T follicular helper cell (primary cell): ENCODE measurements at regions not wholly inside any gene's neighbourhood (a gene's known extent, or its start where the extent isn't known, plus 50 kb on each side); places are given as distances from the start of the nearest gene placed in this dataset.

Experiments
- DNase-seq: peaks from one replicate; pipeline ENCODE4 v3.0.0-alpha.2; 2020; ENCODE audit warnings: low read depth

DNA sequence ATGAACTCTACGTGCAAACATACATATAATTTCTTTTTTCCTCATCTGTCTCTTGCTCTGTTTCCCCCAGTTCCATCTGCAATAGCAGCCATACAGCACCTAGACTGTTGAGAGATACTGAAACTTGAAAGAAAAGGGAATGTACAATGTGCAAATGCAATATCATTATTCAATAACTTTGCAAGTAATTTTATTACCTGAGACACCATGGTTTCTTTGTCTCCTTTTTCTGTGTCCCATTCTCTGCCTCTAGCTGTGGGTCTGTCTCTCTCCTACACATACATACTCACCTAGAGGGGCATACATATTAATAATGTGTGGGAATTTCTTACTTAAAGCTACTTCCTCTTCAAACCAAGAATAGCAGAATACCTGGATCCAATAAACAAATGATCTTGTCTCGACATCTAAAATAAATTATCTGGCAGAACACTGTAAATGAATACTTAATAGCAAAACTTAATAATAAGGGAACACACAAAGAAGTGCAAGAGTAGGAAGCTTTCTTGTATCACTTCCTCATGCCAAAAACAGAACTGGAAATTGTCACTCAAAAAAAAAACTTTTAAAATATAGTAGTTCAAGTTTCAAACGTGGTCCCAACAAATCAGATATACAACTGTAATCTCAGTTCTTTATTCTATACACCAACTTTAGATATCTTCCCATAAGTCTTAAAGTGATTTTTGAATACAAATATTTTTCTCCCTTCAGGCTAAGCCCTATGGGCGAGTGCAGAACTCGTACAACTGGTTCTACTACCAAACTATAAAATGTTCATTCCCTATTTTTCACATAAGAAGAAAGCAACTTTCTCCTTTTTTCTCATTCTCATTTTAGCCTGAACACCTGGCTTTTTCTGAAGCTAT, 194.6 kb downstream of the NRIP1 start:
- DNase-seq, result no peak

DNA sequence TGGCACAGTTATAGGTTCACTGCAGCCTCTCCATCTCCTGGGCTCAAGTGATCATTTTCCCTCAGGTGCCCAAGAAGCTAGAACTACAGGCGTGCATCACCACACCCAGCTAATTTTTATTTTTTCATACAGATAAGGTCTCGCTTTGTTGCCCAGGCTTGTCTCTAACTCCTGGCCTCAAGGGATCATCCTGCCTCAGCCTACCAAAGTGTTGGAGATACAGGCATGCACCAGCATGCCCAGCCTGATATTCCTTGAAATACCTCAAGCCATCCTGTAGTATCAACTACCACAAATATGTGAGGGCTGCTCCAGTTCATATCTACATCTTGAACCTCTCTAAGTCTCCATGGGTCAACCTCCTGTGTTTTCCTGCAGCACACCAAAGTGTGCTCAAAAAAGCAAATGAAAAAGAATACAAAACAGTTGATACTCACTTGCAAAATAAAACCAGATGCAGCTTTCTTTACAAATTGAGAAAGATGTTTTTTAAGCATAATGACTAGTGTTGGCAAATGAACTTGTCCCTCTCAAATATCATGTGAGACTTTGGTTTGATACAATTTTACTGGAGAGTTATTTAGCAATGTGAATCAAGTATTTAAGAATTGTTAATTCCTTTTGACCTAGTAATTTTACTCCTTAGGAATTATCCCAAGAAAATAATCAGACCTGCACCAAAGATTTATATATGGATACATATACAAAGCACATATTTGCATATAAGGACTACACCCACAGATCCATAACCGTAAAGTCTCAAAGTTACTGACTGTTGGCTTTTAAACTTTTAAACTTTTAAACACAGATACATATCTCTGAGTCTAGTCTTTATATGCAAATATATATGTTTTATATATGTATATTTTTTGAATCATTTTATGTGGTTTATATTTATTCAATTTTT, 197.7 kb downstream of the NRIP1 start:
- DNase-seq, result no peak

DNA sequence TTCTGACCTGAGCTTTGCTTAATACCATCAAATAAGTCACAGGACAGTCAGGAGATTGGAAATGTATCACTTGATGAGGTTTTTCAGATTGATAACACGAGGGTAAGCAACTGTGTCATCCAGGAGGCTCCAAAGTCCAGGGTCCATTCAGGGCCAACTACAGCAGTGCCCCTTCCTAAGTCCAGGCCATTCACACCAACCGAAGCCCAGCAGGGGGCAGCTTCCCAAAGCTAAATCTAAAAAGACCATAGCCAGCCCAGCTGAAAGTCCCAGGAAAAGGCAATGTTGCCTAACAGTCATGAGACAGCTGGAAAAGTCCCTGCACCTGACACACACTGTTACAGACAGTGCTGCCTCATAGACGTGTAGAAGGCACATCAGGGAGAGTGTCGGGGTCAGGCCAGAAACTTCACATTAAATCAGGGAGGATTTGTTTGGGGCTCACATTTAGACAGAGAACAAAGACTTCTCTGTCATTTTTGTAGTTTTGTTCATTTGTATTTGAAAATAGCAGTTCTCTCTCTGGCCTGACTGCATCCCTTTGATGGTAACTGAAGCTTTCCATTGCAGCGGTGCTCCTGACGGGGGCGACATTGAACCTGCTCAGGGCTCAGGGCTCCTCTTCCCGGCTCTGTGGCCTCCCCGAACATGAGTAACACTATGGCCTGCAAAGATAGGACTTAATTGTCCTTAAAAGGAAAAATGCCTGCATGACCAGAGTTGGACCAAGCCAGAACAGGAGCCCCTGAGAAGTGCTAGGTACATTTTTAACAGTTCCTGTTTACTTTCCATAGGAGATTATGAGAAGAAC, 200.4 kb downstream of the NRIP1 start:
- DNase-seq, result no peak

DNA sequence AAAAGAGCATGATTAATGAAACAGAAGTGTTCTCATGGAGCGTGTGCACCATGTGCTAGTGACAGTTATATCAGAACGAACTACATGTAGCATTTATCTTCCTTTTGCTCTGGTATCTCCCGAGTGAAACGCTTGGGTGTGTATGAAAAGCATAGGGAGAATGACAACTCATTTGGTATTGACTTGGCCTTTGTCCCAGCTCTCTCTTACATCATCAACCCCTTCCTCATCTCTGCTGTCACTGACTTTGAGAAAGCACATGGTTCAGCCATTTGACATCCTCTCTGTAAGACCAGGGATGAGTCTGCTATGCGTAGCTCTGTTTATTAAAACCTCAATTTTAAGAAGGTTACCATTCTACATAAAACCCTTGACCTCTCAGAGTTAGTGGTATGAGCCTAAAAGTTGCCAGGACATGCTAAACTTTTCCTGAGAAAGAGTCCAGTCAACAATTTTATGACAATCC, 201.0 kb downstream of the NRIP1 start:
- DNase-seq, result no peak

DNA sequence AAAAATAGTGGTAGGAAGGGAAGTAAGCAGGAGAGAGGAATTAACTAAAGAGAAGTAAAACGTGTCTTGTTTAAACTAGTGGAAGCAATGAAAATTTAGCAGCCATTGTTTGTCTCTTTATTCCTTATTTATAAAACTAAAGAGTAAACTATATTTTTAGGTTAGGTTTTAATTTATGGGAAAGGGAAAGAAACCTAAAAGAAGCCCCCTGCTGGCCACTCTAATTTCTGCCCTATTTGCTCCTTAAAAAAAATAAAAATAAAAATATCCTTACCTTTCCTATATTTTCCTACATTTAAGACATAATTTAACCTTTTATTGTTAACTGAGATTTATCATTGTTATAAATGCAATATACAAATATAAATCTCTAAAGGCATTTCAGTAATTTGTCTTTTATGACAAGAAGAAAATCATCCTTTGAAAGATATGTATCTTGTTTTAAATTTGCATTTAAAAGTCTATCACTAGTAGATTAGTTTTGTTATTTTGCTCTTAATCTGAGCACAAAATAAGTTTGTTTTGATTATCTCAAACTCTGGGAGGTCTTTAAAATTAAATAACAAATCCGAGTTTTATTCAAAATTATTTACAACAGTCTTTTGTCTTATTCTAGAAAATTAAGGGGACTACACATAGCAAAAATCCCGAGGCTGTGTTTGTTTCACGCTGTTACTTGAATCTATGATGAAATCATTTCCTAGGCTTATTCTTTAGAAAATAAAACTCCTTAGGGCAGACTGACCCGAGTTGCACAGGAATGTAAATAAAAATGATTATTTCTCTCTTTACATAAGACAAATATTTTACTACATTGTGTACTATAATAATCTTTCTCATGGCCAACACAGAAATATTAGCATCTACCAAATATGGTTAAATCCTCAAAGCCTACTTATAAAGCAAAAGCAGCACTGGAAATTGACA, 201.7 kb downstream of the NRIP1 start:
- no peak for DNase-seq

DNA sequence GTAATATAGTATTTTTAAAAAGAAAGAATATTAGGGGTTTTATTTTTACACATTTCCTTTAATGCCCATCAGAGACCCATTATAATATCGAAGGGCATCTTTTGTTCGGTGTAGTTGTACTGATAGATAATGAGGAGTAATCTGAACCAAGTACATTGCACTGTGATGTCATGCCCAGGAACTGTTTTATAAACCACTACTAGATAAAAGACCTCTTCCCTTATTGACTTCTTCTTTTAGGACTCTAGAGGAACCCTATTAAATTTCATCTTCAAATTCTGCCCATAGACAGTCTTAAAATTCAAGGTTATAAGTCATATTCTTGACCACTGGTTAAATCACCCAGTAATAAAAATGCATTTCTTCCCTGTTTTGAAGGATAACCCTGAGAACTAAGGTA, 206.5 kb downstream of the NRIP1 start:
- no peak for DNase-seq

DNA sequence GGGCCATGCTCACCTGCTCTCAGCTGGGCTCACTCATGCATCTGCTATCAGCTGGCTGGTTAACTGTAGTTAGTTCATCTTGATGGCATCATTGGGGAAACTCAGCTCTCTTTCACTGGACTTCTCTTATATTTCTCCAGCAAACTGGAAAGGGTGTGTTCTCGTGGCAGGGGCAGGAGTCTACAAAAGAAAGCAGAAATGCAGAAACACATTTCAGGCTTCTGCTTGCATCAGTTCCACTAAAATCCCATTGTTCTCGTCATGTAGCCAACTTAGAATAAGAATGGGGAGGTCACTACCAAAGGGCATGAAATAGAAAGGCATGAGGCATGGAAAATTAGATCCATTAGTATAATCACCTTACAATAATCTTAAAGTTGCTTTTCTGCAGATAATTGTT, 207.3 kb downstream of the NRIP1 start:
- DNase-seq, result no peak

DNA sequence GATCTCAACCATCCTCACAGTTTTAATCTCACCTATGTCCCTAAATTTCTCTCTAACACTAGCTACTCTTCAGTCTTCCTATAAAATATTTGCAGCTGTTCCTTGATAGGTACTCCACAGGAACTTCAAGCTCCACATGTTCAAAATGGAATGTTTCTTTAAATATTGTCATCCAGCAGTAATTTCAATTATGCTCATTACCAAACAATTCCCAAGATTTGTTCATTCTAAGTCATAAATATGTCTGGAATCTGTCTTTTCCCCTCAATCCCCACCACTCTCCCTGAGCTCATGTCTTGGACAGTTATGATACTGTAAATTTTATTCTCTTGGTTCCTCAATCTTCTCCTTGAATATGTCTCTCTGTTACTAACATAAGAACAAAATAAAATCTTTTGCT, 214.4 kb downstream of the NRIP1 start:
- no peak for DNase-seq

DNA sequence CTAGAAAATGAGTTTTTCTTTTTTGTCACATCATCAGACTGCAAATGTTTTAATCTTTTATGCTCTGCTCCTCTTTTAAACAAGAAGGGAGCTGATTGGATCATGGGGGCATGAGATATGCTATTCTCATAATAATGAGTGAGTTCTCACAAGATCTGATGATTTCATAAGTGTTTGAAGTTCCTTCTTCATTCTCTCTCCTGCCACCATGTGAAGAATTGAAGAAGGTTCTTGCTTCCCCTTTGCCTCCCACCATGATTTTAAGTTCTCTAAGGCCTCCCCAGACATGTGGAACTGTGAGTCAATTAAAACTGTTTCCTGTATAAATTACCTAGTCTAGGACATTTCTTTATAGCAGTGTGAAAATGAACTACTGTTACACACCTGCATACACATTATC, 218.2 kb downstream of the NRIP1 start:
- no peak for DNase-seq

DNA sequence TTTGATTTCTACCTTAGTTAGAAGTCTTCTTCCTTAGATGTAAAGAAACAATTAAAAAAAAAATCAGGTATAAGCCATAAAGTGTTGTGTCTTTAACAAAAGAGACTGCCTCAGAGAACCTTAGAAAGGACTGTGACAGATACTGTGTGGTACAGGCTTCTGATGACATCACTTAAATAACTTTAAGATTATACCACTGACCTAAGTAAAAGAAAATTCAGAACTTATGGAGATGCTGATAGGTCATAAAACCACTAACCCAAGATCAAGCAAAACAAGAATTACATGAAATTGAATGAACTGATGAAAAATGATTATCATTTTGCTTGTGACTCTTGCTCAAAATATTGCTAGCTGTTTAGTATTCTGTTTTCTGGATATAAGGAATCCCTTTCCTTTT, 220.8 kb downstream of the NRIP1 start:
- no peak for DNase-seq

DNA sequence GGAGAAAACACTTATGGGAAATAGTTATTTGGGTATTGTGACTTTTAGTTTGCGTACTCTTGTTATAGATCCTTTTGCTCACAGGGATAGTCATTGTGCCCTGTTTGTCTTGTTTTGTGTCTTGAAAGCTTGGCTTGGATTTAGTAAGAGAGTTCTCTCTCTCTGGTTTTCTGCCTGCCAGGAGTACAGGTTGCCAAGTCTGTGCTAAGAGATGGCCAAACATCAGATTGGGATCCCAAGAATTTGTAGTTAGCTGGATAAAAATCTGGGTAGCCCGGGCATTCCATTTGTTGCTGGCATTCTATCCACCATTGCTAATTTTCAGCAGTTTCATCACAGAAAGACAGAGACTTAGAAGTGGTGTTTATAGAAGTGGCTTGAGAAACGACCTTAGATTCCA, 222.2 kb downstream of the NRIP1 start:
- DNase-seq, result no peak

DNA sequence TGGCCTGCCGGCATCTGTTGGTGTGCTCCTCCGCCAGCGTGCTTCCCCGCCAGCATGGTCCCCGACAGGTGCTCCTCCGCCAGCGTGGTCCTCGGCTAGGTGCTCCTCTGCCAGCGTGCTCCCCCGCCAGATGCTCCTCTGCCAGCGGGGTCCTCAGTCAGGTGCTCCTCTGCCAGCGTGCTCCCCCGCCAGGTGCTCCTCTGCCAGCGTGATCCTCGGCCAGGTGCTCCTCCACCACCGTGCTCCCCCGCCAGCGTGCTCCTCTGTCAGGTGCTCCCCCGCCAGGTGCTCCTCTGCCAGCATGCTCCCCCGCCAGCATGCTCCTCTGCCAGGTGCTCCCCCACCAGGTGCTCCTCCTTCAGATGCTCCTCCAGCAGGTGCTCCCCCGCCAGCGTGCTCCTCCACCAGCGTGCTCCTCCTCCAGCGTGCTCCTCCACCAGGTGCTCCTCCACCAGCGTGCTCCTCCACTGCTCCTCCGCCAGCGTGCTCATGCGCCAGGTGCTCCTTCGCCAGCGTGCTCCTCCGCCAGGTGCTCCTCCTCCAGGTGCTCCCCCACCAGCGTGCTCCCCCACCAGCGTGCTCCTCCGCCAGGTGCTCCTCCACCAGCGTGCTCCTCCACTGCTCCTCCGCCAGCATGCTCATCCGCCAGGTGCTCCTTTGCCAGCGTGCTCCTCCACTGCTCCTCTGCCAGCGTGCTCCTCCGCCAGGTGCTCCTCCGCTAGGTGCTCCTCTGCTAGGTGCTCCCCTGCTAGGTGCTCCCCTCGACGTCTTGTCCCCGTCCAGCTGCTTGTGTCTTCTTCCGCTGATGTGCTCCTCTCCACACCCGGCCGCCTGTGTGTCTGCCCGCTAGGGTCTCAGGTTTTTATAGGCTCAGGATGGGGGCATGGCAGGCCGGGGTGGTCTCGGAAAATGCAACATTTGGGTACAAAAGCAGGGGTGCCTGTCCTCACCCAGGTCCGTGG, 223.0 kb downstream of the NRIP1 start:
- no peak for DNase-seq

DNA sequence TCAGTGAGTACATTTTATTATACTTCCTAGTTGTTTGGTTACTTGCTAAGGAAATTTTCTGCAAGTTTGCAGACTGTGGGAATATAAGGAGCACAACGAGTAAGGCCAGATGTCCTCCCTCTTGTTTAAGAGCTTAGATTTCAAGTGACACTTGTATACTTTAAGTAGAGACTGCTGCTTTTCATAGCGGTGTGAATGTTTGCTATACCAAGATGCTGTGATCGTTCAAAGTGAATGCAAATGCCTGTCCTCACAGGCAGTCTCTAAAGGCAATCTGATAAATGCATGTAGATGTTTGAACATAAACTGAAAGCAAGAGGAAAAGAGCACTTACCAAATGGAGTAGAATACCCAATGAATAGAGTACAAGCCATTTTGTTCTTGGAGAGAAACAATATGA, 226.4 kb downstream of the NRIP1 start:
- DNase-seq, result no peak

DNA sequence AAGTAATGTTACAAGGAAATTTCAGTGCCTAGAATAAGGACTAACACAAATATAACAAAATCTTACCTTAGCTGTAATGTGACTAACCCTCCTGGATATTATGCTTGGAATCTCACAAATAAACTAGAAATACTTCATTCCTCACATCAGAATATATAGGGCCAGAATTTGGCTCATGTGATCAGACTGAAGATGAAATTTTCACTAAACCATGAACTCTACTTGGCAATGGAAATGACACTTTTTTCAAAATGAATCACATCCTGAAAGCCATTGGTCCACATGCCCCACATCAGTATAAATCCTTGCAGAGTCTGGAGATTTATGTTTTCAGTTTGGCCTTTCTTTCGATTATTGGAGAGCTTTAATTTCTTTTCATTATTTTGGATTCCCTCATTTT, 227.8 kb downstream of the NRIP1 start:
- no peak for DNase-seq

DNA sequence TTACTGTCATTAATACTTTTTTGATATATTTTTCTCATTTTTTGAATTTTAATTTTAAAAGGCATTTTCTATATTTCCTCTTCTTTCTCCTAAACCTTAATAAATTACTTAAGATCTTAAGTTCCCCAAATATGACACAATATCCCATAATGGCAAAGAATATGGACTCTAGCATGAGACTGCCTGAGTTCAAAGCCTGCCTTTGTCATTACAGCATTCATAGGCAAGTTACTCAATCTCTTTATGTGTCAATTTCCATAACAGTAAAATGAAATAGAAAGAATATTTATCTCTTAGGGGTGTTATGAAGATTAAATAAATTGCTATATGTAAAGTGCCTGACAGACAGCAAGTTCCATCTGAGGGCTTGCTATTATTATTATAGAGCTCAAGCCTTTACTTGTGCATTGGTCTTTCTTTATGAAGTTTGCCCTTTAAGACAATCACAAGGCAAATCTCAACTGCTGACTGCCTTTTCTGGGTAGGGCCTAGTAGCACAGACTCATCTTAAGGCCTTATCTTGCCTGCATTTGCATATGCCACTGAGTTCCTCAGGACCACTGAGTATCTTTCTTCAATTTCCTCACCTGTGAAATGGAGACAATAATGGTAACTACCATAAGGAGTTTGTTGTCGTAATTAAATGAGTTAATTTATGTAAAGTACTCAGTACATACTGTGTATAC, 231.0 kb downstream of the NRIP1 start:
- no peak for DNase-seq

DNA sequence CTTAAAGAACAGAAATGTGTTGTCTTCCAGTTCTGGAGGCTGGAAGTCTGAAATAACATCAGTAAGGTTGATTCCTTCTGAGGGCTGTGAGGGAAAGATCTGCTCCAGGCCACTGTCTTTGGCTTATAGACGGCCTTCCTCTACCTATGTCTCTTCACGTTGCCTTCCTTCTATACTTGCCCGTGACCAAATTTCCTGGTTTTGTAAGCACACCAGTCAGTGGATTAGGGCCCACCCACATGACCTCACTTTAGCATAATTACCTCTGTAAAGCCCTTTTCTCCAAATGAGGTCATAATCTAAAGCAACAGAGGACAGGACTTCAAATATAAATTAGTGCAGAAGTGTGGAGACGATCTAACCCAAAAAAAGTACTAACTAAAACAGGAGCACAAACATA, 231.6 kb downstream of the NRIP1 start:
- DNase-seq, result no peak

DNA sequence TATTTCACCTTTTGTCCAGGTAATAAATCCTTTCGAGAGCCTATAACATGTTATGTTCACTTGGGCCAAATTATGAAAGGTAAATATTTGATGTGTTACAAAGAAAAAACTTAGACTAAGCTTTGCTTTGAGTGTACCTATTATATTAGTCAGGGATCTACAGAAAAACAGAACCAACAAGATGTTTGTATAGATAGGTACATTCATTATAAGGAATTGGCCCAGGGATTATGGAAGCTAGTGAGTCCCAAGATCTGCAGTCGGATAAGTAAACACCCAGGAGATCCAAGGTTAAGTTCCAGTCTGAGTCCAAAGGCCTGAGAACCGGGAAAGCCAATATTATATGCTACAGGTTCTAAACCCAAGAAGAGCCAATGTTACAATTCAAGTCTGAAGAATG, 234.5 kb downstream of the NRIP1 start:
- DNase-seq, result no peak

DNA sequence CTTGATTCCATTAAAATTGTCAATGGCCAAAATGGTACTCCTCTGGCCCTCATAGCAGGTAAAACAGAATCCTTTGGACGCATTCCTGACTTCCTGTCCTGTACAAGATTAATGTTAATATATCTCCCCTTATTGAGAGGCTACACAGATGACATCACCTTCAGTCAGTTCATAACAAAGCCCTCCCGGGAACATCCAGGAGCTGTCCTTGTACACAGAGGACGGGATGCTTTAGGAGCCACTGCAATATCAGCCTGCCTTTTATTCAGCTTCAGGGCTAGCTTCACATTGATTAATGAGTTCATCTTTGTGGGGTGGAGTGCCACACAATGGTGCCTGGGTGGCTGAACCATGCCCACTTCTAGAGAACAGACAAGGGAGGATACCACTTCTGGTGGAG, 235.1 kb downstream of the NRIP1 start:
- DNase-seq, result no peak

DNA sequence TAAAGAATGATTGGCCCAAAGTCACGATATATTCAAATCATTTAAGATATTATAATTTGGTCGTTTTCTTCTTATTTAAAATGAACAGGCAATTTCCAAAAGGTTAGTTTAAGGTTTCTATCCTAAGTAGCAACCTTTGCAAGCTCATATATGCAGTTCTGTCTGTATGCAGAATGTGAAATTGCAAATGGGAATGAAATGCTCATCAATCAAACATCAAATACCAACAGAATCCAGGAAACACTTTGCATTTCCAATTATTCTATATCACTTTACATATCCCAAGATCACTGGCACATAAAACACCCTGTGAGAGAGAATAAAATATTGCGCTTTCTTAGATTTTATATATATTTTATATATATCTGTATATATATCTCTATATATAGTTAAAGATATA, 237.3 kb downstream of the NRIP1 start:
- DNase-seq, result no peak
